Sigmoid colon (tissue), 6 donors: ENCODE measurements at regions not wholly inside any gene's neighbourhood (a gene's known extent, or its start where the extent isn't known, plus 50 kb on each side); places are given as distances from the start of the nearest gene placed in this dataset.

Experiments
- DNase-seq: peaks from one replicate; pipeline ENCODE4 v3.0.0-alpha.2; 2019
- H3K27ac ChIP-seq, 4 donors: fragments of 200-600 bp; sonication (generic); one replicate each; pipeline ENCODE4 v1.5.1; 2016 to 2019; ENCODE audit warnings: mild to moderate bottlenecking in 1 of 4
- H3K27me3 ChIP-seq, 3 donors: fragments of 200-600 bp; sonication (generic); one replicate each; pipeline ENCODE4 v1.5.1; 2019; ENCODE audit warnings: mild to moderate bottlenecking in 1 of 3
- H3K36me3 ChIP-seq, 4 donors: fragments of 200-600 bp; sonication (generic); one replicate each; pipeline ENCODE4 v1.5.1; 2016 to 2019
- H3K4me1 ChIP-seq, 4 donors: fragments of 200-600 bp; sonication (generic); one replicate each; pipeline ENCODE4 v1.5.1; 2017 to 2019
- H3K4me3 ChIP-seq, 4 donors: fragments of 200-600 bp; sonication (generic); one replicate each; pipeline ENCODE4 v1.5.1; 2017 to 2019; ENCODE audit warnings: mild to moderate bottlenecking in 2 of 4, moderate library complexity in 1 of 4
- H3K9me3 ChIP-seq, 4 donors: fragments of 200-600 bp in 3 of 4; sonication (generic) in 3 of 4; one replicate each; pipeline versions ENCODE4 v1.5.1 to v1.6.1; 2013 to 2019
- CTCF ChIP-seq, 4 experiments: fragments of 450-650 bp in 3 of 4; fragments of 200-600 bp in 1 of 4; IDR thresholded peaks; one replicate each; pipeline ENCODE4 v1.5.1; 2016 to 2019; ENCODE audit warnings: antibody characterized with exemption in 4 of 4, mild to moderate bottlenecking in 3 of 4, moderate library complexity in 2 of 4
- EP300 ChIP-seq, 4 donors: sonication (generic); formaldehyde crosslinking; IDR thresholded peaks; one replicate each; pipeline ENCODE4 v1.6.1; 2017; ENCODE audit warnings: antibody characterized with exemption in 4 of 4
- POLR2A ChIP-seq, 2 donors: fragments of 450-650 bp; IDR thresholded peaks; one replicate each; pipeline ENCODE4 v1.6.1; 2016; ENCODE audit warnings: antibody characterized with exemption in 2 of 2, mild to moderate bottlenecking in 2 of 2, moderate library complexity in 2 of 2
- POLR2AphosphoS5 ChIP-seq, 4 donors: sonication (generic); formaldehyde crosslinking; IDR thresholded peaks; one replicate each; pipeline ENCODE4 v1.6.1; 2017; ENCODE audit warnings: antibody characterized with exemption in 4 of 4
- WGBS, 2 donors: extraction: QIAGEN DNeasy Blood & Tissue Kit; methylation state at CpG; one replicate each; pipeline ENCODE4 v1.1.7; 2013; 5-methylcytosine and 5-hydroxymethylcytosine counted together
- intact Hi-C: fragments of 100-400 bp; cut with DNase I; formaldehyde crosslinking; loops from one replicate; pipeline ENCODE4 v1.15.1; 2023
- donor health status: healthy with polysubstance abuse.
- donor health status: healthy.

- WGBS, 2 donors = 45 to 46% methylated on average over 36 of the region's 36 CpGs
- H3K27me3 ChIP-seq = peaks cover 14 to 82% (median 40%) of the 10 kb centered on the region in 3 donors
These were observed 62.1 kb upstream of the TEKT1 start for GRCh38 chr17:6893382-6894205.

GRCh38 chr17:6894206-6894528, 62.6 kb upstream of the TEKT1 start:
- DNase-seq = no peak
- 36 to 39% methylated on average over 18 of the region's 18 CpGs for WGBS, 2 donors
- Histone ChIP-seq H3K4me1 (peaks cover 0 to 15% (median 13%) of the 10 kb centered on the region in 4 donors), H3K4me3 (no peak overlapping the region), H3K27me3 (peaks cover 14 to 82% (median 40%) of the 10 kb centered on the region in 3 donors), H3K27ac (no peak overlapping the region), H3K36me3 (no peaks in the 10 kb centered on the region), H3K9me3 (no peaks in the 10 kb centered on the region)
- intact Hi-C loops = no loop called here
- no peak for TF ChIP-seq EP300 (IDR thresholded peaks at IDR 0.05)
- no peak for TF ChIP-seq POLR2A (IDR thresholded peaks at IDR 0.05)
- no peak for TF ChIP-seq POLR2AphosphoS5 (IDR thresholded peaks at IDR 0.05)
- TF ChIP-seq CTCF (IDR thresholded peaks at IDR 0.05) = no peak

More at GRCh38 chr17:6893382-6894205, 62.1 kb upstream of the TEKT1 start:
- no peak for DNase-seq
- TF ChIP-seq POLR2A (IDR thresholded peaks at IDR 0.05) (no peak), EP300 (IDR thresholded peaks at IDR 0.05) (no peak), POLR2AphosphoS5 (IDR thresholded peaks at IDR 0.05) (no peak), CTCF (IDR thresholded peaks at IDR 0.05) (no peak)
- Histone ChIP-seq H3K36me3 (no peaks in the 10 kb centered on the region), H3K4me3 (no peak overlapping the region), H3K27ac (no peak overlapping the region), H3K9me3 (no peaks in the 10 kb centered on the region), H3K4me1 (peaks cover 0 to 15% (median 13%) of the 10 kb centered on the region in 4 donors)
- intact Hi-C loops = no loop called here

GRCh38 chr17:6901086-6901485, 69.6 kb upstream of the TEKT1 start:
- intact Hi-C loops = no loop called here

GRCh38 chr17:6903326-6903900, 71.9 kb upstream of the TEKT1 start:
- no peaks in the 10 kb centered on the region for H3K9me3 ChIP-seq
- H3K27me3 ChIP-seq = peaks cover 0 to 2% (median 0%) of the 10 kb centered on the region in 3 donors
- H3K36me3 ChIP-seq = no peaks in the 10 kb centered on the region
- no peak overlapping the region for H3K4me3 ChIP-seq
- intact Hi-C loops = no loop called here
- no peak overlapping the region for H3K27ac ChIP-seq
- DNase-seq = no peak
- 92 to 93% methylated on average over 7 of the region's 7 CpGs for WGBS, 2 donors
- no peak for TF ChIP-seq EP300 (IDR thresholded peaks at IDR 0.05)
- no peak for TF ChIP-seq CTCF (IDR thresholded peaks at IDR 0.05)
- no peak for TF ChIP-seq POLR2AphosphoS5 (IDR thresholded peaks at IDR 0.05)
- TF ChIP-seq POLR2A (IDR thresholded peaks at IDR 0.05) = no peak
- no peaks in the 10 kb centered on the region for H3K4me1 ChIP-seq

More at GRCh38 chr17:6901086-6901485, 69.6 kb upstream of the TEKT1 start:
- Histone ChIP-seq H3K4me1 (no peaks in the 10 kb centered on the region), H3K9me3 (no peaks in the 10 kb centered on the region), H3K4me3 (no peak overlapping the region), H3K27ac (no peak overlapping the region), H3K36me3 (no peaks in the 10 kb centered on the region), H3K27me3 (peaks cover 0 to 25% (median 7%) of the 10 kb centered on the region in 3 donors)
- TF ChIP-seq CTCF (IDR thresholded peaks at IDR 0.05) (no peak), POLR2AphosphoS5 (IDR thresholded peaks at IDR 0.05) (no peak), EP300 (IDR thresholded peaks at IDR 0.05) (no peak), POLR2A (IDR thresholded peaks at IDR 0.05) (no peak)
- DNase-seq = no peak
- WGBS, 2 donors = 57 to 64% methylated on average over 3 of the region's 3 CpGs
